HG03442 (cell line): ENCODE measurements at regions not wholly inside any gene's neighbourhood (a gene's known extent, or its start where the extent isn't known, plus 50 kb on each side); places are given as distances from the start of the nearest gene placed in this dataset.
"Not testable (repeated sequence)": the region's sequence is repeated elsewhere in the genome, so short reads cannot be mapped to it uniquely, and the experiment has no call there.

ENCODE experiments used
- ATAC-seq: cut with Tn5 transposase; IDR thresholded peaks from one replicate; pipeline ENCODE4 v1.9.1; 2021; ENCODE audit warnings: mild to moderate bottlenecking, moderate library complexity; ENCODE audit not compliant: unreplicated experiment

DNA sequence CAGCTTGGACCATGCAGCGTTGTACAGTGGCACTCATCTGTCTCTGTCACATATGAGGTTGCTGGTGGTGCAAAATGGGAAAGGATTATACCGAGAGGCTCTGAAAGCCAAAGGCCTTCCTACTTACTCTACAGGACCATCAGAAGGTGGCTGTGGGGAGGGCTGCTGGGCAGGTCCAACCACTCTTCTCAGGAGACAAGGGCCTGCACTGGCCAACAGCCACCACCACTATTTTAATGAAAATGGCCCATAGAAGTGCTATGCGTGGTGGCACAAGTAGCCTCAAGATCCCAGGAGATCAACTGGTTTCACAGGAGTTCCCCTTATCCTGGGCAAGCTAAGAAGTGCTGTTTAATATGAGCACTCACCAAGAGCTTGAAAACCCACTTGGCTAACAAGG is 52.3 kb downstream of the MRPL57 start:
- no peak for ATAC-seq

DNA sequence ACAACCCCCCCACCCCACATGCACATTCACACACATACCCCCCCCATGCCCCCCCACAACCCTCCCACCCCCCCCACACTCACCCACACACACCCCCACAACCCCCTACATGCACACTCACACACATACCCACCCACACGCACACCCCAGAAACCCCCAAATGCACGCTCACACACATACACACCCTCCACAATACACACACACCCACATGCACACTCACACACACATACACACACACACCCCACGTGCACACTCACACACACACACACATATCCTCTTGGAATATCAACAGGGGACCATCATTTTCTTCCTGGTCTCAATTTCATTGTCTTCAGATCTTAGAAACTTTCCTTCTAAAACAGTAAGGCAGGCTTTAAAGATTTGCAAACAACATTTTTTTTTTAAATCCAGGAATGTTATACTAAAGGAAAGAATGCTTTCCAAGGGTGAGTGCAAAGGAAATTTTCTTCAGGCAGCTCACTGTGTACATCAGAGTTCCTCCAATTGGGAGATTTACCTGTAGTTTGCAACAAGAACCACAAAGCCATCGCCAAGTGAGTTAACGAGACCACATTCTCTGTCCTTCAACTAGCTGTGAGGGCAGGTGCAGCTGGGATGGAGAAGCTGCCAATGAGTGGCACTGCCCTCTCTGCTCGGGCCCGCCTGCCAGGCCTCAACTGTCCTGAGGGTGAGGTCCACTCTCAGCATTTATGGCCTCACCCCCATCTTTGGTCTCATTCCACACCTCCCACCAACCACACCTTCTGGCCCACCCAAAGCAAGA is 53.0 kb downstream of the MRPL57 start:
- ATAC-seq: no peak

DNA sequence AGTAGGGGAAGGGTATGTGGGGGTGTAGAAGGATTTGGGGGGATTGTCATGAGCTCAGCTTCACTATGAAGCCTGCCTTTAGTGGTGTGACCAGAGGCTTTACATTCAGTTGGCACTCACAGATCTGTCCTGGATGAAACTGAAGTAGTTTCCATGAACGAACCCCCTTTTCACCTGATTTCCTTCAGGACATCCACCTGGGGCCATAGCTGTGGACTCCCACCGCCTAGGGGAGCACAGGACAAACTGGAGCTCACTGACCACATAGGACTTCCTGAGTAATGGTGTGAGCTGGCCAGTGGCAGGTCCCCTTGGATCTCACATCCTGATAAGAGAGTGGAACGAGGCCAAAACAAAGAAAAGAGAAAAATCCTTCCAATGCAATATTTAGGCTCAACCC is 54.1 kb downstream of the MRPL57 start:
- ATAC-seq: no peak

DNA sequence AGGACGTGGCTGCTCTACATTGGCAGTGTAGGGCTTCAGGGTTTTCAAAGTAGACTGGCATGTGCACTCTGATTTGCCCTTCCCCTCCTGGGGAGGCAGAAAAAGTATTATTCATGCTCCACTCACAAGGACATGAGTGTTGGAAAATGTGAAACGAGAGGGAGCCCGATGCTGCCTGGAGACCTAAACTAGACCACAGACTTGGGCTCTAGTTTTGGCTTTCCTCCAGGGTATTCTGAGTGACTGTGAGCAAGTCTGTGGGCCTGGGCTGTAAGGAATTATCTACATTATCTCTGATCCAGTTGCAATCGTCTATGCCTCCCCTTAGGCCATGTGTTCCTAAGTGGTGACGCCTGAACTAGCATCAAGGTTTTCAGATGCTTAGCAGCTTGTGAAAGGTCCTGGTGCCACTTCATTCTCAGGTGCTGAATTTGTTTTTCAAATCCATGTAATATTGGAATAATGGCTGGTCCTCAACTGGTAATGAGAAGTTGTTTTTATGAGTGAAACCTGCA is 55.0 kb downstream of the MRPL57 start:
- no peak for ATAC-seq

DNA sequence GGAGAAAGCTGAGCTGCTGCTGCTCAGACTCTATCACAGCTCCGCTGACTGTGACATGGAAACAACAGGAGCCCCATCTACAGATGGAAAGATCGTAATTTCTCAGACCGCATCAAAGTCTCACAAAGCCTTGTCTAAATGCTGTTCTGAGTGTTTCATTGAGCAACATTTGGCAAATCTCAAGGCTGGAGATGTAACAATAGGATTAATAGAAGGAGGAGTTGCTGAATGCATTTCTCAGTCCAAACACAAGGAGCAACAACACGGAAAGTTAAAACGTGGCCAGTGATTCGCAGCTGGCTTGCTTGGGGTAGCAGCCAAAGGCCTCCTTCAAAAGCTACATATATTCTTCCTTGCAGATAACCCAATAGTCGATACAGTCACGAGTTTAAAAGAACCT is 55.7 kb downstream of the MRPL57 start:
- ATAC-seq: no peak

- ATAC-seq: no peak
Measured at GRCh38 chr13:21232599-21232998, 56.1 kb downstream of the MRPL57 start.

GRCh38 chr13:21233086-21233485 is 56.6 kb downstream of the MRPL57 start:
- ATAC-seq: no peak

GRCh38 chr13:21234526-21234925 is 58.1 kb downstream of the MRPL57 start:
- no peak for ATAC-seq

DNA sequence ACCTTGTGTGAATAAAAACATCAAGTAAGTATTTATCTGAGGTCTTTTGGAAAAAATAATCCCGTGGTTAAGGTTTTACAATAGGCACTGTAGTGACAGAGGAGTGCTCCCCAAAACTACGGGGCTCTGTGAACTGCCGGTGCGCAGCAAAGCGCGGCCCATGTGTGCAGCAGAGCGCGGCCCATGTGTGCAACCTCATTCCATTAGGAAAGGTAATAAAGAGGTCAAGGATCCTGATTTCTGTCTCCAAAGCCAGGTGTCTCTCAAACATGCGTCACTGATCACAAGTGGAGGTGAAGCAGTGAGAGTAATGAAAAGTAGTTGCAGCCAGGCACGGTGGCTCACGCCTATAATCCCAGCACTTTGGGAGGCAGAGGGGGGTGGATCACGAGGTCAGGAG is 58.7 kb downstream of the MRPL57 start:
- no peak for ATAC-seq

GRCh38 chr13:21237081-21237480 is 60.6 kb downstream of the MRPL57 start:
- ATAC-seq: no peak

- no peak for ATAC-seq
Measured at GRCh38 chr13:21238267-21238666, 61.8 kb downstream of the MRPL57 start.

GRCh38 chr13:21240586-21240985 is 64.1 kb downstream of the MRPL57 start:
- ATAC-seq: no peak

- ATAC-seq: no peak
Measured at GRCh38 chr13:21242236-21242635, 65.8 kb downstream of the MRPL57 start.

DNA sequence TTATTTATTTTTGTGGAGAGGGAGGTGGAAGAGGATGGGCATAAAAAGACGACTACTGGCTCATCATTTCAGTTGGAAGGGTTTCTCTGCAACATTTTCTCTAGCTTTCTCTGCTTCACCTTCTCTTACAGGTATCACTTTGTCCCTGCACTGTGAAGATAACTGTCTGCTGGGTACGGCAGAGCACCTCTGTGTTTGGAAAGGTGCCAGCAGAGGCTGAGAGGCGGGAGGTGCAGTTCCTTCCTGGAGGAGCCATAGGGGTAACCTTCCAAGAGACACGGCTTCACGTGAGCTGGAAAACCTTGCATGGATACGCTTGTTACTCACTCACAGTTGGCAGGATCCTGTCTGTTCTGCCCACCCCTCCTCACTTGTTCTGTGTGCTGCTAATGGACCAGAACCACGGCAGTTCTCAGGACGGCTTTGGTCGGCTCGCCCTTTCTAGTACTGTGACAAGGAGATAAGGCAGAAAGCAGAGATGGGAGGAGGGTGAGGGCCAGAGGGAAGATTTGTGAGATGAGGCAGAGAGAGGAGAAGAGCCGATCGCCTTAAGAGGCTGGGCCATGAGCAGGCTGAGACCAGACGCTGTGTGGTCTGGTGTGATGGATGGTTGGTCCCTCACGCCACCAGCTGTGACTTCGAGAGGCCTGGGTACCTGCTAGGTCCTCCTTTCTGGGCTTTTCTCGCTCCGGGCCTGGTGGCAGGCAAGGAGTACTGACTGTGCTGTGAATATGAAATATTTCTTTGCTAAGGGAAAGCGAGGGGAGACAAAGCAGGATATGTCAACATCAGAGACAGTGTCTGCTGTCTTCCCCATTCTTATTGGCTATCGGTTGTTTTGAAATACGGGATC is 66.8 kb downstream of the MRPL57 start:
- ATAC-seq: no peak

DNA sequence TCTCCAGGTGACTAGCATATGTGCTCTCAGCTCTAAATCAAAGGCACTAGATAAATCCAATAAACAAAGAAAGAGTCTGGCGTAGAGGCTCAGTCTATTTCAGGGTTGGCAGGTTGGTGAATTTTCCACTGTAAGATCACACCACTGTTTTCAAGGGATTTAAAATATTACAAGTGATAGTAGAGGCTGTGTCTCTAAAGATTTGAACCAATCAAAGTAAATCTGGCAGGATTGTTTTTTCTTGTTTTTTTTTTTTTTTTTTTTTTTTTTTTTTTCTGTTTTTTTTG is 67.4 kb downstream of the MRPL57 start:
- not testable (repeated sequence) for ATAC-seq

DNA sequence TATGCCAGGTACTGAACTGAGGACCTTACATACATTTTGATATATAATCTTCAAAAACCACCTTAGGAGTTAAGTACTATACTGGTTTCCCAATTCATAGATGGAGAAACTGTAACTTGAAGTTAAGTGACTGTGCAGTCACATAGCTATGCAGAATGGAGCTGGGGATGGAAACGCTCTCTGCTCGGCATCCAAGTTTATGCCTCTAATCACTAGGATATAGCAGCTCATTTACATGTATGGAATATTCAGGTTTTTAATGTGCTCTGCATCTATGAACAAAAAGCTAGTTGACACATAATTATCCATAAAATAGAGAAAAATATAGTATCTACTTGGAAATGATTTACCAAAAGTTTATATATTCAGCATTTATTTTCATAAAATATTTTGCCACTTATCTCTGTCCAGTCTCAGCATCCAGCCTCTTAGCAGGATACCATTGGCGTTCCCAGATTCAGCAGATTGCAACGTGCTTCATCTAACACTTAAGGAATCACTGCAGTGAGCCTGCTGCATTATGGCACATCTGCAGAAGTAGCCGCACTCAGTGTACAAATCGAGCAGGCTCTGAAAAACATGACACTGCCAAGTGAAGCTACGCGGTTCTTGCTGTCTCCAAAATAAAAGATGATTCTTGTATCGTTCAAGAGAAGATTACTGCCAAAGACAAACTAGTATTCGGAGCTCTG is 70.4 kb downstream of the MRPL57 start:
- no peak for ATAC-seq

GRCh38 chr13:21256351-21256761 is 79.9 kb downstream of the MRPL57 start:
- no peak for ATAC-seq

DNA sequence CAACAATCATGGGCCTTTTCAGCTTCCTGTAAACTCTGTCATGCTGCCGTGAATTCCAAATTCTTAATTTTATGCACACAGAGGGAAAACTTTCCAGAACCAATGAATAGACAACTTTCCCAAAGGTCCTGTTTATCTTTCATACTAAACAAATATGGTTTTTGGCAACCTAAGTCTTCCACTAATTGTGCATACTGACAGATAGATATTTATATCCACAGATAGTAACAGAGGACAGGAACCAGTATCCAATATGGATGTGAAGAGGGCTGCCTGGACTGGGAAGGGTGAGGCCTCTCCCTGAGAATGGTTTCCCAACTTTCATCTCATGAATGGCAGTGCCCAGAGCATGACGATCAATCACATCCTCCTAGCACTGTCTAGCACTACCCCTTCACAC is 80.4 kb downstream of the MRPL57 start:
- no peak for ATAC-seq

- no peak for ATAC-seq
Measured at GRCh38 chr13:21259571-21260455, 83.4 kb downstream of the MRPL57 start.

GRCh38 chr13:21260561-21261290 is 84.3 kb downstream of the MRPL57 start:
- not testable (repeated sequence) for ATAC-seq
